Thyroid gland (tissue), 4 donors: ENCODE measurements at regions not wholly inside any gene's neighbourhood (a gene's known extent, or its start where the extent isn't known, plus 50 kb on each side); places are given as distances from the start of the nearest gene placed in this dataset.

Experiments
- DNase-seq, 2 donors: peaks; one replicate each; pipeline ENCODE4 v3.0.0-alpha.2; 2019
- H3K27ac ChIP-seq, 3 donors: fragments of 200-600 bp; sonication (generic); 1 replicate in 2 of 3; 2 replicates in 1 of 3; pipeline ENCODE4 v1.5.1; 2016 to 2019; ENCODE audit warnings: mild to moderate bottlenecking in 1 of 3, moderate library complexity in 1 of 3
- H3K27me3 ChIP-seq: fragments of 200-600 bp; sonication (generic); one replicate; pipeline ENCODE4 v1.5.1; 2019
- H3K36me3 ChIP-seq, 2 donors: fragments of 200-600 bp; sonication (generic); one replicate each; pipeline ENCODE4 v1.5.1; 2016 to 2019
- H3K4me1 ChIP-seq, 2 donors: fragments of 200-600 bp; sonication (generic); one replicate each; pipeline ENCODE4 v1.5.1; 2017 to 2019
- H3K4me3 ChIP-seq, 3 donors: fragments of 200-600 bp; sonication (generic); replicated peaks in 1 of 3; 1 replicate in 2 of 3; 2 replicates in 1 of 3; pipeline ENCODE4 v1.5.1; 2016; ENCODE audit warnings: mild to moderate bottlenecking in 1 of 3
- H3K9me3 ChIP-seq: fragments of 200-600 bp; sonication (generic); one replicate; pipeline ENCODE4 v1.5.1; 2017
- POLR2A ChIP-seq, 2 donors: fragments of 450-650 bp; IDR thresholded peaks; one replicate each; pipeline ENCODE4 v1.6.1; 2017; ENCODE audit warnings: antibody characterized with exemption in 2 of 2, mild to moderate bottlenecking in 2 of 2, moderate library complexity in 1 of 2
- WGBS, 2 donors: methylation state at CpG; one replicate each; pipeline ENCODE4 v1.1.5; 2017; 5-methylcytosine and 5-hydroxymethylcytosine counted together
- intact Hi-C: fragments of 100-400 bp; cut with DNase I; formaldehyde crosslinking; loops from one replicate; pipeline ENCODE4 v1.15.1; 2023
- TF ChIP-seq, protein P1 (sequence below), 6 experiments: fragments of 200-600 bp in 3 of 6; fragments of 450-650 bp in 3 of 6; sonication (generic) in 3 of 6; IDR thresholded peaks; one replicate each; pipeline ENCODE4 v1.5.1; 2016 to 2019; ENCODE audit warnings: antibody characterized with exemption in 6 of 6, mild to moderate bottlenecking in 2 of 6, inconsistent platforms in 1 of 6, moderate library complexity in 1 of 6

DNA sequence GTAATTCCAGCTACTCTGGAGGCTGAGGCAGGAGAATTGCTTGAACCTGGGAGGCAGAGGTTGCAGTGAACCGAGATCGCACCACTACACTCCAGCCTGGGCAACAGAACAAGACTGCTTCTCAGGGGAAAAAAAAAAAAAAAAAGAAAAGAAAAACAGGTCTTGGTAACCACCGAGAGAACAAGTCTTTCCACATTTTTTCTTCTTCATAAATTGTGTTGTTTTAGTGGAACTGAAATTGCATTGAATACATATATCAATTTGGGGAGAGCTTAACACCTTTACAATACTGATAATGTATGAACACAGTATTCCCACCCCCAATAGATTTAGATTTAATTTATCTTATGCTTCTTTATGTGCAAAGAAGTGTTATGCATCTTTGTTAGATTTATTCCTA is 70.0 kb upstream of the PLEKHG1 start:
- H3K4me1 ChIP-seq = peaks cover 0 to 3% of the 10 kb centered on the region in 2 donors
- H3K27me3 ChIP-seq = no peaks in the 10 kb centered on the region
- H3K4me3 ChIP-seq = no peak overlapping the region
- 48 to 51% methylated on average over 3 of the region's 3 CpGs for WGBS, 2 donors
- TF ChIP-seq, protein P1, sequence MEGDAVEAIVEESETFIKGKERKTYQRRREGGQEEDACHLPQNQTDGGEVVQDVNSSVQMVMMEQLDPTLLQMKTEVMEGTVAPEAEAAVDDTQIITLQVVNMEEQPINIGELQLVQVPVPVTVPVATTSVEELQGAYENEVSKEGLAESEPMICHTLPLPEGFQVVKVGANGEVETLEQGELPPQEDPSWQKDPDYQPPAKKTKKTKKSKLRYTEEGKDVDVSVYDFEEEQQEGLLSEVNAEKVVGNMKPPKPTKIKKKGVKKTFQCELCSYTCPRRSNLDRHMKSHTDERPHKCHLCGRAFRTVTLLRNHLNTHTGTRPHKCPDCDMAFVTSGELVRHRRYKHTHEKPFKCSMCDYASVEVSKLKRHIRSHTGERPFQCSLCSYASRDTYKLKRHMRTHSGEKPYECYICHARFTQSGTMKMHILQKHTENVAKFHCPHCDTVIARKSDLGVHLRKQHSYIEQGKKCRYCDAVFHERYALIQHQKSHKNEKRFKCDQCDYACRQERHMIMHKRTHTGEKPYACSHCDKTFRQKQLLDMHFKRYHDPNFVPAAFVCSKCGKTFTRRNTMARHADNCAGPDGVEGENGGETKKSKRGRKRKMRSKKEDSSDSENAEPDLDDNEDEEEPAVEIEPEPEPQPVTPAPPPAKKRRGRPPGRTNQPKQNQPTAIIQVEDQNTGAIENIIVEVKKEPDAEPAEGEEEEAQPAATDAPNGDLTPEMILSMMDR (IDR thresholded peaks at IDR 0.05) = no peak
- TF ChIP-seq POLR2A (IDR thresholded peaks at IDR 0.05) = no peak
- H3K36me3 ChIP-seq = no peaks in the 10 kb centered on the region
- intact Hi-C loops = no loop called here
- no peak for DNase-seq
- H3K9me3 ChIP-seq = no peaks in the 10 kb centered on the region
- H3K27ac ChIP-seq = no peak overlapping the region

GRCh38 chr6:150531957-150532356 is 67.7 kb upstream of the PLEKHG1 start:
- intact Hi-C loops = no loop called here
- no peaks in the 10 kb centered on the region for H3K4me1 ChIP-seq
- no peaks in the 10 kb centered on the region for H3K27me3 ChIP-seq
- no peaks in the 10 kb centered on the region for H3K9me3 ChIP-seq
- 89 to 96% methylated on average over 1 of the region's 1 CpG for WGBS, 2 donors
- no peak overlapping the region for H3K27ac ChIP-seq
- no peaks in the 10 kb centered on the region for H3K36me3 ChIP-seq
- H3K4me3 ChIP-seq = no peak overlapping the region
- DNase-seq = no peak
- TF ChIP-seq, protein P1 (IDR thresholded peaks at IDR 0.05) = no peak
- no peak for TF ChIP-seq POLR2A (IDR thresholded peaks at IDR 0.05)

GRCh38 chr6:150534553-150534952 is 65.1 kb upstream of the PLEKHG1 start:
- no peak for TF ChIP-seq POLR2A (IDR thresholded peaks at IDR 0.05)
- Histone ChIP-seq H3K36me3 (no peaks in the 10 kb centered on the region), H3K4me1 (peaks cover 0 to 5% of the 10 kb centered on the region in 2 donors), H3K9me3 (no peaks in the 10 kb centered on the region), H3K4me3 (no peak overlapping the region), H3K27ac (no peak overlapping the region), H3K27me3 (no peaks in the 10 kb centered on the region)
- 74 to 79% methylated on average over 5 of the region's 5 CpGs for WGBS, 2 donors
- no peak for DNase-seq
- intact Hi-C loops = no loop called here

DNA sequence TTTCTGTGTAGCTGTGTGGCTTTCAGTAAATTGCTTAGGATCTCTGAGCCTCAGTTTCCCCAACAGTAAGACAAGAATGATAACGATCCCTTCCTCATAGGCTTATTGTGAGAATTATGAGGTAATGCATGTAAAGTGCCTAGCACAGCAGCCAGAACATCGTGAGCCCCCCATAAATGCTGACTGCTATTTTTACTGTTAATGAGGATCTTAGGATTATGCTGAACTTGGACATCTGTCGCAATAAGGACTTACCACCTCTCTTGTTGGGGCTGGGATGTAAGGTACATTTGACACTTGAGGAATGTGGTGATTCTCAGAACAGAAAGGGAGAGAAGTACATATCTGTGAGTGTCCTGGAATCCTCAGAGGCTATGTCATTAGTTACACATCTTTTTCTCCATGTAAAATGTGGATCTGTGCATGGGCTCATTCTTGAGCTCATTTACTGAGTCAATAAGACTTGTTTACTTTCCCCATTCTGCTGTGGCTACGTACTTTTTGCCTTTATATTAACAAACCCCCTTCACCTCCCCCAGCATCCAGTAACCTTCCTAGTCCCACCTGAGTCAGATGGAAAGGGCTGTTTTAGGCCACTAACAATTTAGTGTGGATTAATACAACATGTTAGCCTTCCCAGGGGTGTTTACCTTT is 64.4 kb upstream of the PLEKHG1 start:
- H3K4me3 ChIP-seq = no peak overlapping the region
- DNase-seq = no peak
- no peak overlapping the region for H3K27ac ChIP-seq
- WGBS, 2 donors = 89 to 93% methylated on average over 4 of the region's 4 CpGs
- no peaks in the 10 kb centered on the region for H3K36me3 ChIP-seq
- H3K4me1 ChIP-seq = peaks cover 0 to 5% of the 10 kb centered on the region in 2 donors
- no peaks in the 10 kb centered on the region for H3K27me3 ChIP-seq
- no peaks in the 10 kb centered on the region for H3K9me3 ChIP-seq
- intact Hi-C loops = no loop called here
- TF ChIP-seq POLR2A (IDR thresholded peaks at IDR 0.05) = no peak
- TF ChIP-seq, protein P1 (IDR thresholded peaks at IDR 0.05) = no peak

- TF ChIP-seq POLR2A (IDR thresholded peaks at IDR 0.05) = no peak
- TF ChIP-seq, protein P1 (IDR thresholded peaks at IDR 0.05) = no peak
- Histone ChIP-seq H3K27ac (no peak overlapping the region), H3K36me3 (no peaks in the 10 kb centered on the region), H3K4me1 (peaks cover 0 to 5% of the 10 kb centered on the region in 2 donors), H3K4me3 (no peak overlapping the region), H3K9me3 (no peaks in the 10 kb centered on the region), H3K27me3 (no peaks in the 10 kb centered on the region)
- intact Hi-C loops = no loop called here
- 92 to 100% methylated on average over 1 of the region's 1 CpG for WGBS, 2 donors
- no peak for DNase-seq
Measured at GRCh38 chr6:150535818-150536220, 63.9 kb upstream of the PLEKHG1 start.
